Mucosa of stomach (tissue), 1 donor: ENCODE measurements at regions not wholly inside any gene's neighbourhood (a gene's known extent, or its start where the extent isn't known, plus 50 kb on each side); places are given as distances from the start of the nearest gene placed in this dataset.

ENCODE experiments used
- H3K27me3 ChIP-seq: one replicate; pipeline ENCODE4 v1.7.0; 2013; ENCODE audit warnings: mild to moderate bottlenecking, low read length; ENCODE audit not compliant: control insufficient read depth, insufficient read depth
- H3K36me3 ChIP-seq: one replicate; pipeline ENCODE4 v1.7.0; 2013; ENCODE audit warnings: low read length; ENCODE audit not compliant: control insufficient read depth, insufficient read depth
- H3K4me1 ChIP-seq: one replicate; pipeline ENCODE4 v1.7.0; 2013; ENCODE audit warnings: mild to moderate bottlenecking, low read length; ENCODE audit not compliant: control insufficient read depth, insufficient read depth
- H3K4me3 ChIP-seq: one replicate; pipeline ENCODE4 v1.7.0; 2013; ENCODE audit warnings: low read length
- H3K9ac ChIP-seq: one replicate; pipeline ENCODE4 v1.7.0; 2013; ENCODE audit warnings: mild to moderate bottlenecking, low read length, moderate library complexity
- H3K9me3 ChIP-seq: one replicate; pipeline ENCODE4 v1.7.0; 2013; ENCODE audit warnings: mild to moderate bottlenecking, low read length, moderate library complexity; ENCODE audit not compliant: control insufficient read depth
- donor health status: Pancreatic carcinoma.

GRCh38 chr6:113629256-113629655 is 227.9 kb upstream of the MARCKS start:
- Histone ChIP-seq H3K4me3 (no peak overlapping the region), H3K9ac (no peak overlapping the region)

GRCh38 chr6:113629975-113630737 is 227.0 kb upstream of the MARCKS start:
- H3K27me3 ChIP-seq: no peaks in the 10 kb centered on the region
- H3K9ac ChIP-seq: no peak overlapping the region
- no peak overlapping the region for H3K4me3 ChIP-seq
- H3K36me3 ChIP-seq: no peaks in the 10 kb centered on the region
- H3K4me1 ChIP-seq: peaks cover 40% of the 10 kb centered on the region
- no peaks in the 10 kb centered on the region for H3K9me3 ChIP-seq

More at GRCh38 chr6:113629256-113629655, 227.9 kb upstream of the MARCKS start:
- Histone ChIP-seq H3K9me3 (no peaks in the 10 kb centered on the region), H3K4me1 (peaks cover 36% of the 10 kb centered on the region), H3K27me3 (no peaks in the 10 kb centered on the region), H3K36me3 (no peaks in the 10 kb centered on the region)

GRCh38 chr6:113630738-113631535 is 226.2 kb upstream of the MARCKS start:
- no peaks in the 10 kb centered on the region for H3K9me3 ChIP-seq
- H3K27me3 ChIP-seq: no peaks in the 10 kb centered on the region
- peaks cover 42% of the 10 kb centered on the region for H3K4me1 ChIP-seq
- no peak overlapping the region for H3K4me3 ChIP-seq
- H3K36me3 ChIP-seq: no peaks in the 10 kb centered on the region
- H3K9ac ChIP-seq: peak overlapping the region; percentile 14

- no peaks in the 10 kb centered on the region for H3K9me3 ChIP-seq
- no peaks in the 10 kb centered on the region for H3K36me3 ChIP-seq
- no peaks in the 10 kb centered on the region for H3K27me3 ChIP-seq
- H3K4me1 ChIP-seq: peaks cover 49% of the 10 kb centered on the region
- no peak overlapping the region for H3K4me3 ChIP-seq
- H3K9ac ChIP-seq: no peak overlapping the region
Observed at GRCh38 chr6:113631666-113632065, 225.5 kb upstream of the MARCKS start.

GRCh38 chr6:113632220-113632864 is 224.8 kb upstream of the MARCKS start:
- H3K4me1 ChIP-seq: peaks cover 53% of the 10 kb centered on the region
- H3K27me3 ChIP-seq: no peaks in the 10 kb centered on the region

GRCh38 chr6:113633638-113634037 is 223.5 kb upstream of the MARCKS start:
- no peak overlapping the region for H3K4me3 ChIP-seq
- H3K9me3 ChIP-seq: no peaks in the 10 kb centered on the region
- no peaks in the 10 kb centered on the region for H3K27me3 ChIP-seq
- H3K36me3 ChIP-seq: no peaks in the 10 kb centered on the region
- no peak overlapping the region for H3K9ac ChIP-seq
- peaks cover 53% of the 10 kb centered on the region for H3K4me1 ChIP-seq

More at GRCh38 chr6:113632220-113632864, 224.8 kb upstream of the MARCKS start:
- H3K9ac ChIP-seq: peak overlapping the region; percentile 16
- H3K36me3 ChIP-seq: no peaks in the 10 kb centered on the region
- peak overlapping the region; percentile 29 for H3K4me3 ChIP-seq
- H3K9me3 ChIP-seq: no peaks in the 10 kb centered on the region

- Histone ChIP-seq H3K36me3 (no peaks in the 10 kb centered on the region), H3K4me3 (no peak overlapping the region), H3K9ac (no peak overlapping the region), H3K9me3 (no peaks in the 10 kb centered on the region), H3K4me1 (peaks cover 52% of the 10 kb centered on the region), H3K27me3 (no peaks in the 10 kb centered on the region)
Observed at GRCh38 chr6:113634352-113635163, 222.6 kb upstream of the MARCKS start.

- Histone ChIP-seq H3K4me1 (peaks cover 53% of the 10 kb centered on the region), H3K9me3 (no peaks in the 10 kb centered on the region), H3K27me3 (no peaks in the 10 kb centered on the region), H3K4me3 (no peak overlapping the region), H3K36me3 (no peaks in the 10 kb centered on the region), H3K9ac (no peak overlapping the region)
Observed at GRCh38 chr6:113635222-113635986, 221.7 kb upstream of the MARCKS start.

- Histone ChIP-seq H3K4me1 (peaks cover 47% of the 10 kb centered on the region), H3K9ac (no peak overlapping the region), H3K4me3 (no peak overlapping the region), H3K27me3 (no peaks in the 10 kb centered on the region), H3K9me3 (no peaks in the 10 kb centered on the region), H3K36me3 (no peaks in the 10 kb centered on the region)
Observed at GRCh38 chr6:113636357-113636824, 220.8 kb upstream of the MARCKS start.

- Histone ChIP-seq H3K9ac (no peak overlapping the region), H3K27me3 (no peaks in the 10 kb centered on the region), H3K36me3 (no peaks in the 10 kb centered on the region), H3K9me3 (no peaks in the 10 kb centered on the region), H3K4me1 (peaks cover 56% of the 10 kb centered on the region), H3K4me3 (no peak overlapping the region)
Observed at GRCh38 chr6:113640051-113640450, 217.1 kb upstream of the MARCKS start.
